Loucy (cell line): ENCODE measurements at regions not wholly inside any gene's neighbourhood (a gene's known extent, or its start where the extent isn't known, plus 50 kb on each side); places are given as distances from the start of the nearest gene placed in this dataset.

ENCODE experiments used
- H2AFZ ChIP-seq: fragments of 200-600 bp; sonication (generic); 2 replicates; pipeline ENCODE4 v1.6.0; 2016; ENCODE audit warnings: antibody characterized with exemption, mild to moderate bottlenecking, low read length, moderate library complexity
- H3F3A ChIP-seq: fragments of 200-600 bp; 2 replicates; pipeline ENCODE4 v1.6.0; 2016; ENCODE audit warnings: antibody characterized with exemption, low read depth, mild to moderate bottlenecking
- H3K27me3 ChIP-seq: fragments of 200-600 bp; sonication (generic); 2 replicates; pipeline ENCODE4 v1.6.1; 2014; ENCODE audit warnings: low read length, mild to moderate bottlenecking; ENCODE audit not compliant: insufficient read depth, poor library complexity, severe bottlenecking
- H3K36me3 ChIP-seq: fragments of 200-600 bp; sonication (generic); 2 replicates; pipeline ENCODE4 v1.6.1; 2016; ENCODE audit warnings: low read length; ENCODE audit not compliant: insufficient read depth
- H3K4me1 ChIP-seq: fragments of 200-600 bp; sonication (generic); 2 replicates; pipeline ENCODE4 v1.5.1; 2014; ENCODE audit warnings: low read length, mild to moderate bottlenecking; ENCODE audit not compliant: insufficient read depth, poor library complexity, severe bottlenecking
- H3K4me2 ChIP-seq: fragments of 200-600 bp; sonication (generic); 2 replicates; pipeline ENCODE4 v1.6.0; 2014; ENCODE audit warnings: antibody characterized with exemption, low read length, low read depth, mild to moderate bottlenecking; ENCODE audit not compliant: poor library complexity, severe bottlenecking
- H3K4me3 ChIP-seq: fragments of 200-600 bp; sonication (generic); 2 replicates; pipeline ENCODE4 v1.5.1; 2014; ENCODE audit warnings: low read length, mild to moderate bottlenecking, mixed read lengths; ENCODE audit not compliant: poor library complexity, severe bottlenecking
- H3K79me2 ChIP-seq: fragments of 200-600 bp; sonication (generic); 2 replicates; pipeline ENCODE4 v1.6.1; 2014; ENCODE audit warnings: low read length; ENCODE audit not compliant: insufficient read depth
- H3K9ac ChIP-seq: fragments of 200-600 bp; sonication (generic); 2 replicates; pipeline ENCODE4 v1.6.0; 2014; ENCODE audit warnings: mild to moderate bottlenecking, low read depth, low read length, moderate library complexity; ENCODE audit not compliant: poor library complexity, severe bottlenecking
- H3K9me2 ChIP-seq: fragments of 200-600 bp; sonication (generic); replicated peaks from 2 replicates; pipeline ENCODE4 v1.6.1; 2016; ENCODE audit warnings: low read depth, low read length, mixed read lengths
- H3K9me3 ChIP-seq: fragments of 200-600 bp; sonication (generic); 2 replicates; pipeline ENCODE4 v1.6.1; 2014; ENCODE audit warnings: mild to moderate bottlenecking, antibody characterized with exemption, low read length, low read depth; ENCODE audit not compliant: insufficient read depth
- H4K20me1 ChIP-seq: fragments of 200-600 bp; sonication (generic); 2 replicates; pipeline ENCODE4 v1.6.0; 2014; ENCODE audit warnings: antibody characterized with exemption, low read length, mild to moderate bottlenecking; ENCODE audit not compliant: insufficient read depth, poor library complexity, severe bottlenecking
- EZH2phosphoT487 ChIP-seq: fragments of 200-600 bp; IDR thresholded peaks from 2 replicates; pipeline ENCODE4 v1.6.1; 2018; ENCODE audit warnings: antibody characterized with exemption, mild to moderate bottlenecking, moderate library complexity, borderline replicate concordance
- TF ChIP-seq, protein P1 (sequence below): fragments of 200-600 bp; sonication (generic); conservative IDR thresholded peaks from 2 replicates; pipeline ENCODE4 v1.5.1; 2014; ENCODE audit warnings: mild to moderate bottlenecking, antibody characterized with exemption, low read length

DNA sequence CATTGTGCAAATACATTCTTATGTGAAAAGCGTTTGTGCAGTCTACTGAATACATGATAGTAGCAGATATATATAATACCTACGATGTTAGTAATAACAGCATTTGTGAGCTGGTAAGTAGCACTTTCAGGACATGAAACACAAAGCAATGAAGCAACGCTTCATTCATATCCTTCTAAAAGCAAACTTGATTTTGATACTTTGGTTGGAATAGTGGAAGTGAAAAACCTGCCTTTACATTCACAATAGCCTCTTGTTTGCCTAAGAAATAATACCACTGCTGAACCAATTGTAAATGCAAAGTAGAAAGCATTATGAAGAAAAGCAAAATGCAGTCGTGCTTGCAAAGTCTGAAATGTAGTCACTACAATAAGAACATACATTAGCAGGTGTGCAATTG is 926.3 kb downstream of the FSTL5 start:
- no peaks in the 10 kb centered on the region for H3F3A ChIP-seq
- no peak overlapping the region for H2AFZ ChIP-seq
- H3K9ac ChIP-seq = no peak overlapping the region
- no peaks in the 10 kb centered on the region for H3K27me3 ChIP-seq
- no peaks in the 10 kb centered on the region for H3K4me1 ChIP-seq
- no peak overlapping the region for H3K4me3 ChIP-seq
- no peaks in the 10 kb centered on the region for H3K36me3 ChIP-seq
- no peaks in the 10 kb centered on the region for H4K20me1 ChIP-seq
- no peaks in the 10 kb centered on the region for H3K9me3 ChIP-seq
- TF ChIP-seq EZH2phosphoT487 = no peak
- TF ChIP-seq, protein P1, sequence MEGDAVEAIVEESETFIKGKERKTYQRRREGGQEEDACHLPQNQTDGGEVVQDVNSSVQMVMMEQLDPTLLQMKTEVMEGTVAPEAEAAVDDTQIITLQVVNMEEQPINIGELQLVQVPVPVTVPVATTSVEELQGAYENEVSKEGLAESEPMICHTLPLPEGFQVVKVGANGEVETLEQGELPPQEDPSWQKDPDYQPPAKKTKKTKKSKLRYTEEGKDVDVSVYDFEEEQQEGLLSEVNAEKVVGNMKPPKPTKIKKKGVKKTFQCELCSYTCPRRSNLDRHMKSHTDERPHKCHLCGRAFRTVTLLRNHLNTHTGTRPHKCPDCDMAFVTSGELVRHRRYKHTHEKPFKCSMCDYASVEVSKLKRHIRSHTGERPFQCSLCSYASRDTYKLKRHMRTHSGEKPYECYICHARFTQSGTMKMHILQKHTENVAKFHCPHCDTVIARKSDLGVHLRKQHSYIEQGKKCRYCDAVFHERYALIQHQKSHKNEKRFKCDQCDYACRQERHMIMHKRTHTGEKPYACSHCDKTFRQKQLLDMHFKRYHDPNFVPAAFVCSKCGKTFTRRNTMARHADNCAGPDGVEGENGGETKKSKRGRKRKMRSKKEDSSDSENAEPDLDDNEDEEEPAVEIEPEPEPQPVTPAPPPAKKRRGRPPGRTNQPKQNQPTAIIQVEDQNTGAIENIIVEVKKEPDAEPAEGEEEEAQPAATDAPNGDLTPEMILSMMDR = no peak
- no peaks in the 10 kb centered on the region for H3K79me2 ChIP-seq
- no peak overlapping the region for H3K4me2 ChIP-seq
- H3K9me2 ChIP-seq = no peaks in the 10 kb centered on the region

DNA sequence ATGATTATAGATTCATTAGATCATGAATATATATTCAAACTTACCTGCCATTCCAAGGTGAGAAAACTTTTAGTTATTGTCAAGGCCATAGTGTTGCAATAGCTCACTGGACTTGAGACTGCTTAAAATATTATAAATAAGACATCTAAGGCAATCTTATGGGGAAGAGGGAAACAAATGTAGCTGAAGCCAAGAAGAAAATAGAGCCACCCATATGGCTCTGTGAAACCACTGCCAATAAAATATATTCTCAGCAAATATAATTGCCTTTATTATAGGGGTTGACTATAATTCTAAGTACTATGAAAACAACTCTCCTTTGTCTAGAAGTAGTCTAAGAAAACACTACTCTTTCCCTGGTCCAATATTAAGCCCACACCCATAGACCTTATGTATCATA is 938.5 kb downstream of the FSTL5 start:
- no peaks in the 10 kb centered on the region for H3K36me3 ChIP-seq

GRCh38 chr4:161222889-161223288 is 940.9 kb downstream of the FSTL5 start:
- TF ChIP-seq EZH2phosphoT487 = no peak
- TF ChIP-seq, protein P1 = no peak
- no peaks in the 10 kb centered on the region for H3F3A ChIP-seq
- no peaks in the 10 kb centered on the region for H3K79me2 ChIP-seq
- no peaks in the 10 kb centered on the region for H3K4me1 ChIP-seq
- no peak overlapping the region for H3K4me2 ChIP-seq
- no peaks in the 10 kb centered on the region for H4K20me1 ChIP-seq
- H3K27me3 ChIP-seq = no peaks in the 10 kb centered on the region
- H3K9me2 ChIP-seq = no peaks in the 10 kb centered on the region
- H3K4me3 ChIP-seq = no peak overlapping the region
- no peaks in the 10 kb centered on the region for H3K36me3 ChIP-seq
- H2AFZ ChIP-seq = no peak overlapping the region
- no peak overlapping the region for H3K9ac ChIP-seq
- peaks cover 6% of the 10 kb centered on the region; the same call in 1 of the 2 replicates for H3K9me3 ChIP-seq

More for the DNA sequence above, 938.5 kb downstream of the FSTL5 start:
- H3K9me3 ChIP-seq = peaks cover 6% of the 10 kb centered on the region; the same call in 1 of the 2 replicates
- no peaks in the 10 kb centered on the region for H3K27me3 ChIP-seq
- H3K4me1 ChIP-seq = no peaks in the 10 kb centered on the region
- H3K9ac ChIP-seq = no peak overlapping the region
- H3F3A ChIP-seq = no peaks in the 10 kb centered on the region
- H3K9me2 ChIP-seq = no peaks in the 10 kb centered on the region
- H3K79me2 ChIP-seq = no peaks in the 10 kb centered on the region
- H3K4me2 ChIP-seq = no peak overlapping the region
- no peak overlapping the region for H3K4me3 ChIP-seq
- H4K20me1 ChIP-seq = no peaks in the 10 kb centered on the region
- H2AFZ ChIP-seq = no peak overlapping the region
- TF ChIP-seq, protein P1 = no peak
- no peak for TF ChIP-seq EZH2phosphoT487
